GM18867 (cell line): ENCODE measurements at regions not wholly inside any gene's neighbourhood (a gene's known extent, or its start where the extent isn't known, plus 50 kb on each side); places are given as distances from the start of the nearest gene placed in this dataset.
A peak's percentile ranks its signal among the peaks of the same experiment; 100 is the strongest.

Experiments
- ATAC-seq: cut with Tn5 transposase; IDR thresholded peaks from one replicate; pipeline ENCODE4 v1.9.1; 2021; ENCODE audit warnings: mild to moderate bottlenecking, moderate library complexity; ENCODE audit not compliant: unreplicated experiment

DNA sequence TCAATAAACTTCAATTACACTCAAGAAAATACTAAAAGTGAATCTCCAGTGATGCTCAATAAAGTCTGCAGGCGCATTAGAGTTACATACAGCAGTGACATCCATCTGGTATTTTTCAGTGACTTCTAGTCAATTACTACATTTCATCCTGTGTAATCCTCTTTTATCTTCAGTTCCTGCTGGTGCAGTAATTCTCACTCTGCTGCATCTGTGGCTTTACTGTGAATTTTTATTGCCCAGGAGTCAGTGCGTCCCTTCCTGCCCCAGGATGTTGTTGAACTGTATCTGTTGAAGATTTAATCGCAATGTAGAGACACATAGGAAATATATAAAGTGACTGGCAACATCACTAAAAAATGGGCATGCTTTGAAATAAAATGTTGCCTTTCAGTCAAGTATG lies 196.3 kb upstream of the TMTC4 start:
- ATAC-seq, result no peak

DNA sequence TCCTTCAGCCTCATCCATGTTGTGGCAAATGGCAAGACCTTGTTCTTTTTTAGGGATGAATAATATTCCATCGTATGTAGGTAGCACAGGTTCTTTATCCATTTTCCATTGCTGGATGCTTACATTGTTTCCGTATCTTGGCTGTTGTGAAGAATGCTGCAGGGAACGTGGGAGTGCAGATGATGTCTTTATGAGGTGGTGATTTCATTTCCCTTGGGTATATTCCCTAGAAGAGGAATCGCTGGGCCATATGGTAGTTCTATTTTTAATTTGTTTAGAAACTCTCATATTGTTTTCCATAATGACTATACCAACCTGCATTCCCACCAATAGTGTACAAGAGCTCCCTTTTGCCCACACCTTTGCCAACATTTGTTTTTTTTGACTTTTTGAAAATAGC lies 186.3 kb upstream of the TMTC4 start:
- no peak for ATAC-seq

- no peak for ATAC-seq
Measured at GRCh38 chr13:100859861-100860260, 185.3 kb upstream of the TMTC4 start.

DNA sequence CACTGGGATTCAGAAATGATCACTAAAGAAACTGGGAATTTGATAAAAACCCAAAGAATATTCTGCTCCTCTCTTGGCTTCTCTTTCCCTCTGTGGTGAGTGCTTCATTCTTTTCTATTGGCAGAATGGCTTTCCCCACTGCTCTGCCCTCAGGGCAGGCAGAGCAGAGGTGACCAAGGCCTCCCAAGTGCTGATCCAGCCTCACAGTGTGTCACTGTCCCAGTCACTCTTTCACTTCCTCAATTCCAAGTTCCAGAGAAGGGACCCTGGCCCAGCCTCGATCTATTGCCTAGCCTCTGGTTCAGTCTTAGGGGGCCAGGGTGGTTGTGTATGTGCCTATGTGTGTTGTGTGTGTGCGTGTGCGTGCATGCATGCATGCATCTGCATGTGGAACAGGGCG lies 180.6 kb upstream of the TMTC4 start:
- ATAC-seq, result no peak

DNA sequence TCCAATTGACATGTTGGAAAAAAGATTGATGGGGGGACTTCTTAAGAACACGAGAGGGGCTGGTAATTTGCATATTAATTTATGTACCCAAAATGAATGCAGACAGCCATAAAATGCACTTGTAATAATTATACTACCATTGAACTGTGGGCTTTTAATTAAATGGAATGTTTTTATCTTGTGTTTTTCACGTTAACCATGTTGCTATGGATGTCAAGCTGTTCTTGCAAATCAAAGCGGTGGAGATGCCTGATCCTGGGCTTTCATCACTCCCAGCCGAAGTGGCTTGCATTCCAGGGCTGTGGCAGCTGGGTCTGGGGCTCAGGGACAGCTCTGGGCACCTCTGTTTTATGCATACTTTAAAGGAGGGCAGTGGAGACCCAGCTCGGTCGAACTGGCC lies 179.4 kb upstream of the TMTC4 start:
- ATAC-seq, result no peak

DNA sequence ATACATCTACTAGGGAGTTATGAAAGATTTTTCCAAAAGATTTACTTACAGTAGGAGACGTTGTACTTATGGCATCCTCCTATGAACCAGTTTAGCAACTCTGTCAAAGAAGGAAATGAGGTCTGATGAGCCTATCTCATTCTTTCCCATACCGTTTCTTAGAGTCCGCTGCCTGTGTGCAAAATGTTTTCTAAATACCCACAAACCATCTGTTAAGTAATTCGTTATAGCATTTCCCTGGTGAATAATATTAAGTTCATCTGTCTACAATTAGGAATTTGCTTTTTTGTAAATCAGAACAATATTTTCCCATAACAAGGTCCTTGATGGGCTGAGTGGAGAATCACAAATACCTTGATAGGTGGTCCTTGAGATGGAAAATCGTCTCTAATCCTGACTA lies 178.8 kb upstream of the TMTC4 start:
- ATAC-seq, result no peak

GRCh38 chr13:100852146-100852545 lies 177.6 kb upstream of the TMTC4 start:
- ATAC-seq, result no peak

DNA sequence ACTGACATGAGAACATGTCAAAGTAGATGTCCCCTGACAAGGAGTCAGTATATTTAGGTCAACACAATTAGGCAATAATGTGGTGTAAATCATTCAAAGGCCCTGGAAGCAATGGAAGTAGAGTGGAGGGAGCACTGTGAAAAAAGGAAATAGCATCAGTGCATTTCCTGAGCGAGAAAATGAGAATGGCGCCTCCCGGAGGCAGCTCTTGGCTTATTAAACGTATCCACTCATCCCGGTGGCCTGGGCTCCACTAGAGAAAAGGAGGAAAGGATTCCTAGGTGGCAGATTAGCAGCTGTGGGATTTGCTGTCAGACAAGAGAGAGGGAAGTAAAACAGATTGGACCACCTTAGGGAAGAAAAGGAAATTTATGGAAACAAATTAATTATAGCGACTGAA lies 173.7 kb upstream of the TMTC4 start:
- no peak for ATAC-seq

GRCh38 chr13:100845128-100845757 lies 170.6 kb upstream of the TMTC4 start:
- ATAC-seq, result no peak

DNA sequence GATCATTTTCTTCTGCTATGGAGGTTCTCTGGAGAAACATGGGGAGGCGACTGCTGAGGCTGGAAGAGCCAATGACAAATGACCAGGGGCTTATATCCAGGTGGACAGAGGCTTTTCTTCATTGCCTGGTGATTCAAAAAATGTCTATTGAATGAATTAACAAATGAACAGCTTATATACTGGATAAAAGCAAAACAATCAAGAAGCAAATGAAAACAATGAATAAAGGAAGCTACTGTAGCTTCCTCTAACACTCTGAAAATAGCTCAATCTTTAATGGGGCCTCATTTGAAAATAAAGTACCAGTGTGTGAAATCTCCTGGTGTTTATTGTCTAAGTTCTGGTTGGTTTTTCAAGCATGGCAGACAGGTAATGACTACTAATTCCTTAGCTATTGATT lies 167.5 kb upstream of the TMTC4 start:
- ATAC-seq, result no peak

DNA sequence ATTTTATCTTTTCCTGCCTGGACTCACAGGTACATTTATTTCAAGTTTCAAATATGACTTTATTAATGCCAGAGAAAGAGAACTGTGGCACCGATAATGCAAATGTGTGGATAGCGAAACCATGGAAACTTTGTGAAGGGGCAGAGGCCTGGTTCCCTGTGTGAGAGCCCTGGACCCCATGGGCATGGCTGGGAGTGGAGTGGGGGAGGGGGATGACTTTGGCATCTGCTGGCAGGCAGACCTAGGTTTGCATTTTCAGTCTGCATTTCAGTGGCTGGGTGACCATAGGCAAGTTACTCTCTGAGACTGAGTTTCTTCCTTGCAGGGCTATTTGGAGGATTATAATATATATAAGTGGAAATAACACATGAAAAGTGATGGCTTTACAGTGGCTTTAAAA lies 163.8 kb upstream of the TMTC4 start:
- no peak for ATAC-seq

GRCh38 chr13:100837631-100838030 lies 163.0 kb upstream of the TMTC4 start:
- no peak for ATAC-seq

GRCh38 chr13:100836711-100837110 lies 162.1 kb upstream of the TMTC4 start:
- no peak for ATAC-seq

- no peak for ATAC-seq
Measured at GRCh38 chr13:100835695-100836094, 161.1 kb upstream of the TMTC4 start.

DNA sequence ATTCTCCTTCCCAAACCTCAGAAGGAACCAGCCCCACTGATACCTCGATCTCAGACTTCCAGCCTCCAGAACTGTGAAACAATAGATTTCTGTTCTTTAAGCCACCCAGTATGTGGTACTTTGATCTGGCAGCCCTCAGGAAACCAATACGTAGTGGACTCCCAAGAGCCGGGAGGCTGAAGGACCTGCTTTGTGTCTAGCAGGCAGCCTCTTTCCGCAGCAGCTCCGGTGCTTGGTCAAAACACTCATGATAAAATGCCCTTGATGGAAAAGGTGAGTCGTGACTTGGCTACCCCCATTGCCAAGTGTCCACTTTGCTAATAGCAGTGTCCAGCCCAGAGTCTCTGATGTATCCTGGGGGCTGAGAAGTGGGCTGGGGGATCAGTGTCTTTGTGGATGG lies 158.8 kb upstream of the TMTC4 start:
- ATAC-seq, result no peak

DNA sequence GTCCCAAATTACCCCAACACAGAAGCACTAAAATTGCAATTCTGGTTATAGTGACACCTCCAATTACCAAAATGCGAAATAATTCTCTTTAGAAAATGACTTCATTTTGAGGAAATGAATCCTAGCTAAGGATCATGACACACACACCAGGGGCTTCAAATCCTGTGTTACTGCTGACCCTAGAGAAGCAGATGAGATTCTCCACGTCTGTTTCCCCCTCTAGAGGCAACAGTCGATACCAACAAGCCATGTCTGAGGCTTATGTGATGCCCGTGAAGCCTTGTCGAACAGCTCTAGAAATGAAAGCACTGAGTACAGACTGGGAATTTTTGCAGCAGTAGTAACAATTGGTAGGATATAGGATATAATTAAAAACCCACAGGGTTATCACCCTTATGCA lies 153.6 kb upstream of the TMTC4 start:
- ATAC-seq, result no peak

- no peak for ATAC-seq
Measured at GRCh38 chr13:100827489-100828176, 153.0 kb upstream of the TMTC4 start.

DNA sequence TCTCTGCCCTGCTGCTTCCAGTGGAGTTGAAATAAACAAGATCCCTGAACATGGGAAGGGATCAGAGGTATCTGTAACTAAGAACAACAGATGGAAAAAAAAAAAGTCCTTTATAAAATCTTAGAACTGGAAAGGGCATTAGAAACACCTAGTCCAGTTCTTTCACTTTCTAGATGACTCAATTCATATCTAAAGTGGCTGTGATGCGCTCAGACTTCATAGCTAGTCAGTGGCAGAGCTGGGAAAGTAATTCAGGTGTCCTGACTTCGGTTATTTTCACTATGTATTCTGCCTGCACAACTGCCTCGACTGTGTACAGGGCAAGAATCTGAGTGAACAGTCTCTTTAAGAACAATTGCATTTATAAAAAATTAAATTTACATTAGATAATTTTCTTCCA lies 151.8 kb upstream of the TMTC4 start:
- ATAC-seq, result peak; percentile 76

- ATAC-seq, result no peak
Measured at GRCh38 chr13:100825557-100825956, 151.0 kb upstream of the TMTC4 start.

DNA sequence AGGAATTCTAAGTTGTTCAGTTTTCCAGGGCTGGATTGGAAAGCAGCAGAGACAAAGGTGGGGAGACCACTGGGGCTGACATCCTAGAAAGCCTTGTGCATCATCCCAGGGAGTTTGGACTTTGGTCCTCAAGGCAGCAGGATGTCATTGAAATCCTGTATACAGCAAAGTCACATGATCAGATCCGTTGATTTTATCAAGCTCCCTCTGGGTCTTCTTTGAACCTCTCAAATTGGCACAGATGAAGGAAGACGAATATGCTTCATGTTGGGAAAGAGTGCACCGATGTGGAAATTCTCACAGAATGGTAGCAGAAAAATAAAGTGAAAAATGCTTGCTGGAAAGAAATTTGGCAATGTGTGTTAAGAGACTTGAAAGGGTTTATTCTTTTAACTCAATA lies 149.8 kb upstream of the TMTC4 start:
- no peak for ATAC-seq

- no peak for ATAC-seq
Measured at GRCh38 chr13:100823448-100823847, 148.9 kb upstream of the TMTC4 start.

DNA sequence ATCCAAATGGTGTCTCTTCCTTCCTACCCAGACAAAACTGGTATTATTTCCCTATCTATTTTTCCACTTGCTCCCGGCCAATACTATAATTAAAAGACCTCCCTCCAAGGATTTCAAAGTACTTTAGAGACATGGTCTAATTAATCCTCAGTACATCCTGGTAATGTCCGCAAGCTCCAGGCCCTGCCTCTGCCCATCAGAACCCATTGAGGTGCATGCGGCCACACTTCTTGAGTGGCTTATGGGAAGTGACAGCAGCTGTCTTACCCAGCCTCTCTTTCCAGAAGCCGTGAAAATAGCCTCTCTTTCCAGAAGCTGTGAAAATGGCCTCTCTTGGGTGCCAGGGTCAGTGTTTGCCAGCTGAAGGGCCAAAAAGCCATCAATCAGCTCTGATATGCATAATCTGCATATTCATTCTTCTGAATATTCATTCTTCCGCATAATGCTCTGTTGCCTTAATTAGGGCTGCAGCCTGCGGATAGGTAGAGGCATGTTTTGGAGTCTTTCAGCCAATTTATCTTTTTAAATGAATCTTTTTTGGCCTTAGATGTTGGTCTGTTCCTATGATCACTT lies 148.4 kb upstream of the TMTC4 start:
- no peak for ATAC-seq

- no peak for ATAC-seq
Measured at GRCh38 chr13:100818711-100819110, 144.1 kb upstream of the TMTC4 start.
